Activated gamma-delta T cell treated with Interleukin-2 at 50 U/mL for 16 hours (primary cell): ENCODE measurements at regions not wholly inside any gene's neighbourhood (a gene's known extent, or its start where the extent isn't known, plus 50 kb on each side); places are given as distances from the start of the nearest gene placed in this dataset.

Experiments
- DNase-seq: peaks from one replicate; pipeline ENCODE4 v3.0.0-alpha.2; 2020

DNA sequence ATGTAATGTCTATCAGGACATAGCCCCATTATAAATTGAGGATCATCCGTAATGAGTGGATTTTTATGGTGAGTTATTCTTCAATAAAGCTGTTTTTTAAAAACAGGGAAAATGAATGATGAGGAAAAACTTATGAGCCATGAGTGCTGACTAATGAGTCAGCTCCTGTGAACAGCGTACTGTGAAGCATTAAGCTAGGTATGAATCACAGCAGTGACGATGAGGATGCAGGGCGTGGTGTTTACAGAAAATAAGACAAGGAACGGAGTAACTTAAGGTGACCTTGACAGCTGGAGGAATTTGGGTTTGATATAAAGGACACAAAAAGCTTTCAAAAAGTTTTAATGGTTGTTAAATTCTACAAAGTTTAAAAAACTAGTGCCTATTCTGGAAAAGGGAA is 96.3 kb downstream of the FOXF2 start:
- DNase-seq: no peak

DNA sequence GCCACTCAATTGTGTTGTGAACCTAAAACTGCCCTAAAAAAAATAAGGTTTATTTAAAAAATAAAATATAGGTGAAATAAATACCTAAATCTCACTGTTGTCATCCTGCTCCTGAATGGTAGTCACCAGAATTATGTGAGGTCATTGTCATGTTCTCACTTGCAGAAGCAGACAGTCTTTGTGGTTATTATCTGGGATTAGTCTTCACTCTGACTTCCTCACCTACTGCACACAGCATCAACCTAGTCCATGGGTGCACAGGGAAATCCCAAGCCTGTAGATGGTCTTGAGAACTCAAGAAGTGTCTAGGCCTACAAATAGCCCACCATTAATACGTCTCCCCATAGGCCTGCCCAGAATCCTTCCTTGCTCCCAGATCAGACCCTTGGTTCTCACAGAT is 97.0 kb downstream of the FOXF2 start:
- no peak for DNase-seq

DNA sequence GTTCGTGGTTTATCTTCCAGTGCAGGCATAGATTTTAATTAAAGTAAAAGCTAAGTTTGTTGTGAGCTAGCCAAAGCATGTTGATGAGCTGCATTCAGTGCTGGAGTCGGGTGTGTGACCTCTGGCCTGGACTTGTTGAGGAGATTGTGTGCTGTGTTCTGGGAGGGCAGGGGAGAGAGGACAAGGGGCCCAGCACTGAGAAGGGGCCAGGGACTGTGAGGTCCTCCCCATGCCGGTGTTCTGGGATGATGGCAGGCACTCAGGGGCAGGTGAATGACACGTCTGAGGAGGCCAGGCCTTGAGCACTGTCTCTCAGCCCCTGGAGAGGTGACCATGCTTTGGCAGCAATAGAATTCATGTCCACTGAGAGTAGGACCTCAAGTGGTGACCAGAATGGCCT is 97.9 kb downstream of the FOXF2 start:
- no peak for DNase-seq

DNA sequence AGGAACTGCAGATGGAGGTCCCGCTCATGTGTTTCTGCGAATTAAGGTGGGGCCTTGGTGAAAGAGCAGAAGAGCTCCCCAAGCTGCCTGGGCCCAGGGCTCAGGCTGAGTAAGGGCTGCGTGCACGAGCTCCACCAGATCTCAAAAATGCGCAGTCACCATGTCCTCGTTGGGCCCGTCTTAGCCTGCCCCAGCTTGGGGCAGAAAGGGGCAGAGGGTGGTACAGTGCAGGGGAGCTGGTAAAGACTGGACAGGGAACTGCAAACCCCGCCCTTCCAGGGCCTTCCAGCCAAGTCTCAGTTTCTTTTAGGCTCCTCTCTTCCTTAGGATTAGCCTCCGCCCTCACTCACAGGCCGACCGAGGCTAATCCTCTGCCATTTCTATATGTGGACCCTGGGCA is 101.6 kb downstream of the FOXF2 start:
- DNase-seq: no peak

DNA sequence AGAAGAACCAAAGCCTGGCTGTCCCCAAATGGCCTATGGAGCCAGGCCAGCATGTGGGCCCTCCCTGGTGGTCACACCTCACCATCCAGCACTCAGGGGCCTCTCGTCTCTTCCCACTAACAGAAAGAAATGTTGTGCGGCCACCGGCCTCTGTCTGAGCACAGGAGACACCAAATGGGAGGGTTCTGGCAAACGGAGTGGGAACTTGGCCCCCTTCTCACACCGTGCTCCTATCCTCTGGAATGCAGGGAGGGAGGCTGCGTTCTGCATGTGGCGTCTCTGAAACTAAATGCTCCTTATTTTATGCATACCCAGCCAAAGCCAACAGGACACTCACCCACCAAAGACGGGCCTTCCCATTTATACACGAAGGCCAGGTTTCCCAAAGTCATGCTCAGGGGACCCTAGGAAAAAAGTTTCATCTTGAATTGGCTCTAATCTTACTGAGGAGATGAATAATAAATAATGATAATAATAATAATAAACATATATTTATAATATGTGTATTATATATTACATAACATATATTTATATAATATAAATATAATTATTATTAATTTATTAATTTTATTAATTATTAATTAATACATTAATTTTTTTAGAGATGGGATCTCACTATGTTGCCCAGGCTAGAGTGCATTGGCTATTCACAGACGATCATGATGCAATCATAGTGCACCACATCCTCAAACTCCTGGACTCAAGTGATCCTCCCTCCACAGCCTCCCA is 102.4 kb downstream of the FOXF2 start:
- DNase-seq: no peak

DNA sequence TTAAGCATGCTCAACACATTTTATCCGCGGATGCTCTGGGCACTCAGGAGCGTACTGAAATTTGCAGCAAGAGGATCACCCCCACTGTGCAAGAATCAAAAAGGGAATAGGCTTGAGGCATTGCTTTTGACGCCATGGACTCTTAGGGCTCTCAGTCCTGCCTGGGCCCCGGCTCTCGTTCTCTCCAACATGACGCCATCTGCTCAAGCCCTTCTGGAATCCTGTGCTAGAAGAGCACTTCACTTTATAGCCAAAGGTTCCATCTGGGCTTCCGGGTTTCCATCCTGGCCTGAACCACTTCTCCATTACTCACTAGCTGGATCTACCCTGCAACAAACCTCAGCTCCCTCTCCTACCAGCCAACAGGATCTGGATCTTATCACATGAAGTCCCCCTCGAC is 105.3 kb downstream of the FOXF2 start:
- no peak for DNase-seq

DNA sequence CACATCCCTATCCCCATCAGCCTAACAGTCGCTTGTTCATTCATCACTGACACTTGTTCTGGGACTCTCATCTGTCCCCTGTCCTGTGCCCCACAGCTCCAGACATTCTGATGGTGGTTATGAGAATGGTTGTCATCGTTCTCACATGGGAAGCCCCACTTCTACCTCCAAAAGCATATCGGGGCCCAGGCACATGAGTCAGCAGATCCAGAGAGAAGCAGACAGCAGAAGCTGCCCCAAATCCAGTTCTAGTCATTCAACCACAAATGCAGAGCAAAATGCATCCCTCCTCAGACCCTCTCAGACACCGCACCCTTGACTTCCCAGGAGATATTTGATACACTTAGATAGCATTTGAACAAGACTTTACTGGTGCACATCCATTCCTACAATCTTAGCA is 106.0 kb downstream of the FOXF2 start:
- no peak for DNase-seq

DNA sequence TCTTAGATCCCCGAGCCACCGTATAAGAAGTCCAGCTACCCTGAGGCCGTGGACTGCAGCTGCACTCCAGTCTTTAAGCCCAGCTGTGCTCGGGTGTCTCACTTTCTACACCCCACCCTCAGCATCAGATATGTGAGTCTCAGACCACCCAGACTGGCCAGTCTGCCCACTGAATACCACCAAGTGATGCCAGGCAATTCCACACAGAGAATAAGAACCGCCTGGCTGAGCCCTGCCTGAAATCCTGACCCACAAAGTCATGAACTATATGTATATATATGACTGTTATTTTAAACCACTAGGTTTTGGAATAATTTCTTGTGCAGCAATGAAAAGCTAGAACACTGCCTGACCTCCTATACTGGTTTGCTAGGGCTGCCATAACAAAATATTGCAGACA is 106.7 kb downstream of the FOXF2 start:
- no peak for DNase-seq

DNA sequence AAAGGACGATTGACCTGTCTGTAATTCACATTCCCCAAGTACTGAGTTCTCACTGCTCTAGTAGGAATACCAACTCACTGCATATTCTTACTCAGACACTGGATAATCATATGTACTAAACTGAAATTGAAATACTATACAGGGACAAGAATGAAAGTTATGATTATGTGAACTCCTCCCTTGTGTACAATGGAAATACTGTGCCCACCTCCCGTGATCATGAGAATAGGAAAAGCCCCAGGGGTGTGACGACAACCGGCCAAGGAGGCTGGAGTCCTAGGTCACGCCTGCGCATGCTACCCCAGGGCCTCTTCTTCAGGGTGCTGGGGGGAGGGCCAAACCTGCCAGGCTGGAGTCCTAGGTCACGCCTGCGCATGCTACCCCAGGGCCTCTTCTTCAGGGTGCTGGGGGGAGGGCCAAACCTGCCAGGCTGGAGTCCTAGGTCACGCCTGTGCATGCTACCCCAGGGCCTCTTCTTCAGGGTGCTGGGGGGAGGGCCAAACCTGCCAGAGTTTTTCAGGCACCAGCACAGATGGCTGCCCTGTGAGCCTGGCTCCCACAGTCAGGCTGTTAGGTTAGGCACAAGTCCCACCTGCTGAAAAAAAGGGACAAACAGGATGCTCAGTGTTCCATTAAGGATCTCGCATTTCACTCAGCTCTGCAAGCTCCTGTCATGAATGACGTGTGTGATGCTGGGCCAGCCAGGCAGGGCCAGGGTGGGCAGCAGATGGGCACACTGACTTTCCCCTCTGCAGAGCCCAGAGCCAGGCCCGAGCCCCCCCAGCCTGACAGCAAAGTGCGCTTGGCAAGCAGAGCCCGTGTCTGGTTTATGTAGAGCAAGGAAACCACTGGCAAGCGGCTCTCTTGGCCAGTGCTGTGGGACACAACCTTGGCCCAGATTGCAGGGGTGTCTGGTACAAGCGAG is 107.7 kb downstream of the FOXF2 start:
- no peak for DNase-seq

DNA sequence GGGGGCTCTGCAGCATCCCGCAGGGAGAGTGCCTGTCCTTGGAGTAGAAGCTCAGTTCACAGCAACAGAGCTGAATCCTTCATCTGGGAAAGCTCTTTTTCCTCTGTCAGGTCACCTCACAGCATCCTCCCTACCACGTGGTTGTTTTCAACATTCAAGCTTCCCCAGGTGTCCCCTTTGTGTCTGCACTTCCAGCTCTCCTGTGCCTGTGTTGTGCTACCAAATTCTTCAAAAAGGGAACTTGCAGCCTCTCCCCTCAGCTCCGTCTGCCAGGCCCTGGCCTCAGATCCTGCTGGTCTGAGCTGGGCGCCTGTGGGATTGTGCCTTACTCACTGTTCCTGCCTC is 108.4 kb downstream of the FOXF2 start:
- no peak for DNase-seq

DNA sequence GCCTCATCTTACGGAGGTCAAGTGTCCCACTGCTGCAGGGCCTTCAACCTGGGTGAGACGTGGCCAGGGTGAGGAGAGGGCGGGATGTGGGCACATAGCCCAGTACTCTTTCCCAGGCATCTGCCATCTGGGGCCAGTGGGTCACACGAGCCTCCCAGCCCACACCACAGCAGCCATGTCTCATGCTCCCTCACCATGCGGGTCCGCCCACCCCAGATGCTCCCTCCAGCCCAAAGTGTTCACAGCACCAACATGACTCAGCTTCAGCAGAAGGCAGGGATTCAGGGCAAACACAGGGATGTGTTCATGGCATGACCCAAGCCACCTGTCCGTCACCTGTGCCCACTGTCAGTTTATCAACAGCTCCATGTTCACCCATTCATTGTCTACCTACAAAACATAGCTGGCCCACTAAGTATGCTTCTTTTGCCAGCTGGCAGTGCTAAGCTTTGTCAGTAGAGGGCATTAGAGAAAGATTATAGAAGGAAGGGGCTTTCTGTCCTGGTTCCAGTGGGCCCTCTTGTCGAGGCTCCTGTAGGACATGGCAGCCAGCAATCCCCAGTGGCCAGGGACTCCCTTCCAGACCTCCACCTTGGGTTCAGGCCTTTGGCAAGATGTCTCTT is 109.2 kb downstream of the FOXF2 start:
- no peak for DNase-seq

DNA sequence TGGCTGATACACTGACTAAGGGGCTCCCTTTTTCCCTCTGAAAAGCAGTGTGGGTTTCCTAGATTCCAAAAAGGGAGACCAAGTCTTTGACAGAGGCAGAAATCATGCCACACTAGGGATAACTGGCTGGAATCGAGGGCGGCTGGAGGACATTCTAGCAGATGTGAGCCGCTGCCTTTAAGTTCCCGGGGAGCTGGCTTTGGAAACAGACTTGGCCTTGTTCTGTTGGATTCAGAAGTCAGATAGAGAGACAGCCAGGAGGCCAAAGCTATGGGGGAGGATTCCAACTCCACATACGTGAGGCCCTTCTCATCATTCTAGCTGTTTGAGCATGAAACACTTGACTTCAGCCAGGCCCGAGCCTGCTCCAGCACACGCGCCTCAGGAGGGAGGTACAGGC is 109.9 kb upstream of the FOXC1 start:
- DNase-seq: no peak

DNA sequence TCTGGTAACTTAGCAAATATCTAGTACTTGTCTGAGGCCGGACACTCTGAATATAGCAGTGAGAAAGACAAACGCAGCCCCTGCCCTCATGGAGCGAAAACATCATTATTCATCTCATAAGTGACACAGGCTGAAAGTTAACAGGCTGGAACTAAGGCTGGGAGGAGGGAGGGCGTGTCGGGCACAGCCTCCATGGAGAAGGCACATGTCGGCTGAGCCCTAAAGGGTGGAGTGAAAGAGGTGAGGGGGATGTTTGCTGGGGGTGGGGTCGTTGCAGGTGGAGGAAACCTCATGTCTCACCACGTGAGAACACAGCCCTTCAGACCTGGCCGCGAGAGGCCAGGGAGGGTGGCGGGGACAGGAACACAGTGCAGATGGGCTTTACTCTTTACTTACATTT is 108.8 kb upstream of the FOXC1 start:
- DNase-seq: no peak

DNA sequence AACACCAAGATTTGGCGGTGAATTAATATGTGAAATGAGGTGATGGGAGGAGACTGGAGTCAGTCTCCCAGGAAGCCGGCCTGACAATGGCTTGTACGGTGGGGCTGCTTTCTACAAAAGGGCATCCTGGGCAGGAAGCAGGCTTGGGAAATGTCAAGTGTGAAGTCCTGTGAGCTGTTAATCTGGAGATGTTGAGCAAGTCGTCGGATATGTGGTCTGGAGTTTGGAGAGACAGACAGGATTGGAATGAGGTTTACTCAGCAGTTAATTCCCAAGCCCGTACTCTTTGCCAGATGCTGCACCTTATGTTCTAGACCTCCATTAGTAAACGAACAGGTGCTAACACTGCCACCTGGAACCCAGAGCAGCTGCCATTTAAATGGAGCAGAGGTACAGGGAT is 107.7 kb upstream of the FOXC1 start:
- no peak for DNase-seq

DNA sequence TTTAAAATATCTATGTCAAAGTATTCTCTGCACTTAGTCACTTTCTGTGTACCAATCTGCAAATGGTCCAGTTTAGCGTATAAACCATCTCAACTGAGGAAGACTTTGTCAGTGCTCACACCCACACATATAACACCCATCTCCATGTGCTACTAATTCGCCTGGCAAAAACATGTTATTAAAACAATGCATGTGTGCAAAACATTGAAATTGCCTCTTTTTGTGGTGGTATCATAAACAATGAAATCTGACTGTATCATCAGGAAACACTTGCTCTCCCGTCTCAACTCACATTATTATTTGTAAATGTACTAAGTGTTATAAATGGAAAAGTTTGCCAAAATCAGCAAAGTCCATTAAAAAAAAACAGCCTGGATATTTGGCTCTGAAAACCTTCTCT is 105.9 kb upstream of the FOXC1 start:
- no peak for DNase-seq

DNA sequence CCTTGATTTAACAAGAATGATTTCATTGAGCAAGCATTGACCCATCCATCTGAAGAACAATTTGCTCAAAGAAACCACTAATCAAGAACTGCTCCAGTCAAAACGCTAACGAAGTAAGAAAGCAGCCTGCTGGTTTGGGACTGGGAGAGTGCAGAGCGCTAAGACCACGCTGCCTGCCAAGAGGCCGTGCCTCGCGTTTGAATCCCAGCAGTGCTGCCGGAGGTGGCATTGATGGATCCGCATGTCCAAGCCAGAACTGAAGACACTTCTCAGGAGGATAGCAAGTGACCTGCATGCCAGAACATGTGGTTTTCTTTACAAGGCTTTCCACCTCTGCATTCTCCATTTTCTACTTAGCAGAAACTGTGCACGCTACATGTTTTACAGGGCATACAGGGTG is 105.2 kb upstream of the FOXC1 start:
- no peak for DNase-seq

DNA sequence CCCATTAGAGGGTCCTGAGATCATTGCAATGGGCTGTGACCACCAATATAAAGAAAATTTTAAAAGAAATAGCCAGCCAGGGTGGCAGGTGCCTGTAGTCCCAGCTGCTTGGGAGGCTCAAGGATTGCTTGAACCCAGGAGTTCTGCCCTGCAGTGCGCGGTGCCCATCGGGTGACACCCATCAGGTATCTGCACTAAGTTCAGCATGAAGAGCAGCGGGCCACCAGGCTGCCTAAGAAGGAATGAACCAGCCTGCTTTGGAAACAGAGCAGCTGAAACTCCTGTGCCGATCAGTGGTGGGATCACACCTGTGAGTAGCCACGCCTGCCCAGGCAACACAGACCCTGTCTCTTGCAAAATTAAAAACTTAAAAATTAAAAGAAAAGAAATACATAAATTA is 102.5 kb upstream of the FOXC1 start:
- DNase-seq: no peak

DNA sequence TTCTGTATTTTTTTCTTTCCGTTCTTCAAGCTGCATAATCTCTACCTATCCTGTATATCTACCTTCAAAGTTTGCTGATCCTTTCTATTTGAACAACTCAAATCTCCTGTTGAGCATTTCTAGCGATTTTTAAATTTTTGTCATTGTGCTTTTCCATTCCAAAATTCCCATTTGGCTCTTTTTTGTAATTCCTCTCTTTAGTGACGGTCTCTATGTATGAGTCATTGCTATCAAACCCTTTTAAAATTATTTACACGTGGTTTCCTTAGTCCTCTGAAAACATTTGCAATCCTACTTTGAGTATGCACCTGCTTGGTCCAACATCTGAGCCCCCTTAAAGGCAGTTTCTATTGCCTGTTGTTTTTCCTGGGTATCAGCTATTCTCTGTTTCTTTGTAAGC is 100.5 kb upstream of the FOXC1 start:
- no peak for DNase-seq

DNA sequence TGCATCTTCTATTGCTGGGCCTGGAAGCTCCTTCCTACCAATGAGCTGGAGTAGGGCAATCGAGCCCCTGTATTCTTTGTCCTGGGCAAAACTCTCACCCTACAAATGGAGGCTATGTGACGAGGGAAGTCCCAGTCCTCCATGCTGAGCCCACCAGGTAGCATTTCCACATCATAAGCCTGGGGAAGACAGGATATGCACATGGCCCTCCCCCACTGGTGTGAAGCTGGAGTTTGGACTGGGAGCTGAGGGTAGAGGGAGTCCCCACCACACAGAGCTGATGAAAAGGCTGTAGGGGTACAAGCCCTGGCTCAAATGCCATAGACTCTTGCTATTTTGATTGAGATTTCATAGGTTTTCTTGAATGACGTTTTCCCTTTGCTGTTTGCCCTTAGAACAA is 99.5 kb upstream of the FOXC1 start:
- DNase-seq: no peak

DNA sequence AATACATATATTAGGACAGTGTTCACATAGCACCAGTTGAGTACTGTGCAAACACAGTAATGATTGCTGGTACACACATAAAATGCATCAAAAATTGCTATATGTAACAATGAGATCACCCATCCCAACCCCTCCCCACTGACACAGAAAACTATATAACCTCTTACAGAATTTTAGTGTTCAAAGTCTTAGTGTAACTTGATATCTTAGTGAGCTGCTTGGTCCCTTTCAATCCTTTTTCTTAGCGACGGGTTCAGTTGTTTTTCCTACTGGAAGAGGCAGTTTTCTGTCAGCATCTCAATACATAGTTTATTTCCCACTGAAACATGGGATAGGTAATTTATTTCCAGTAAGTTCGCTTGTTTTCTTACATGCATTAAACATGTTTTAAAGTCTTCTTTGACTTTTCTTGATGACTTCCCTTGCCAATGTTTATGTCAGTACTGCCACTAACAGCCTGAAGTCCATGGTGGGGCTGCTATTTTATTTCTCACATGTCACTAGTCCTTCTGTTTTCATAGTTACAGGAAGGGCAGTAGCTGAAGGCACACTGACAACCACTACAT is 96.4 kb upstream of the FOXC1 start:
- no peak for DNase-seq

DNA sequence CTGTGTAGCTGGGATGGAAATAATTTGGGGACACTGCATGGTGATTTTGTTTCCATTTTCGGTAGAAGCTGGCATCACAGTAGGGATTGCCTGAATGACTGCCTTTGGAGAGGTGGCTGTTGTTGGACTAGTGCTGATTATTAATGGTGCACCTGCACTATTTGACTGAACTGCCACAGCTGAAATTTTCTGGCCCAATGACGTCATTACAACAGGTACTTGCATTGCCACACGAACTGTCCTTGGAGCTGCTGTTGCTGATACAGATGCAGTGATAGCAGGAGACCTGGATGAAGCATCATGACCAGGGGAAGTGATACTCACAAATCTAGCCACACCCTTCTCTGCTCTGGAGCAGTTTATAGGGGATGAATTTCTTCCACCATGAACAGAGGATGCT is 95.6 kb upstream of the FOXC1 start:
- no peak for DNase-seq

DNA sequence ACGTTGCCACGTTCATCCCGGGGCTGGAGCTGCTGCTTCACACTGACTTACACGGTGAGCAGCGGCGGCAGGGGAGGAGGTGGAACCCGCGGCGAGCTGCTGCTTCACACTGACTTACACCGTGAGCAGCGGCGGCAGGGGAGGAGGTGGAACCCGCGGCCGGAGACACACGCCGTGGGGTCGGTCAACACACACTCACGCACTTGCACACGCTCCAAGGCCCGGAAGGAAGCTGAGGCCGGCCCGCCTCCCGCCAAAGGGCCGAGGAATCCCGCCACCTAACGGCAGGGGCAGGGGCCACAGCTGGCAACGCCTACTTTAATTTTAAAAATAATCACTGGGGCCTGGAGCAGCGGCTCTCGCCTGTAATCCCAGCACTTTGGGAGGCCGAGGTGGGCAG is 94.4 kb upstream of the FOXC1 start:
- DNase-seq: no peak

DNA sequence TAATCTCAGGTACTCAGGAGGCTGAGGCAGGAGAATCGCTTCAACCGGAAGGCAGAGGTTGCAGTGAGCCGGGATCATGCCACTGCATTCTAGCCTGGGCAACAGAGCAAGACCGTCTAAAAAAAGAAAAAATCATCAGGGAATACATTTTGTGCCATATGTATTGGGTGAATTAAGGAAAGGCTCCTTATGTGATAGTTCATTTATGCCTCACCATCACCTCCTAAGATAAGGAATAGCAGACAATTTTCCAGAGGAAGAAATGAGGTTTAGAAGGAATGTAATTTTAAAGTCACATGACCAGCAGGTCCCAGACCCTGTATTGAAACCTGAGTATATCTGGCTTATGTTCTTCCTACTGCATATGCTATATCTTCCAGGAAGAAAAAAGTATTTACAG is 93.9 kb upstream of the FOXC1 start:
- no peak for DNase-seq
